HEK293 (cell line): ENCODE measurements at regions not wholly inside any gene's neighbourhood (a gene's known extent, or its start where the extent isn't known, plus 50 kb on each side); places are given as distances from the start of the nearest gene placed in this dataset.
"Not testable (repeated sequence)": the region's sequence is repeated elsewhere in the genome, so short reads cannot be mapped to it uniquely, and the experiment has no call there.

Experiments used
- CTCF ChIA-PET: fragments of 350-600 bp; formaldehyde crosslinking; extraction: SDS; loops from one replicate; lab custom pipeline; 2021; ENCODE audit warnings: antibody characterized with exemption; lab: Yijun Ruan, JAX
- POLR2A ChIA-PET: fragments of 300-600 bp; formaldehyde crosslinking; extraction: SDS; loops from one replicate; lab custom pipeline; 2020; ENCODE audit warnings: antibody characterized with exemption, inconsistent platforms; lab: Yijun Ruan, JAX
- H3K27ac ChIP-seq: fragments of 200-500 bp; sonication (Bioruptor generic); 2 replicates; pipeline ENCODE4 v1.5.1; 2014; ENCODE audit warnings: low read depth, low read length, control low read depth, inconsistent platforms; ENCODE audit errors: extremely low read depth
- H3K36me3 ChIP-seq, 2 experiments: fragments of 200-500 bp in 1 of 2; sonication (Bioruptor generic) in 1 of 2; 1 replicate in 1 of 2; 2 replicates in 1 of 2; pipeline ENCODE4 v1.5.1; 2014 to 2017; ENCODE audit warnings: inconsistent platforms in 2 of 2, low read length in 2 of 2; ENCODE audit not compliant: control insufficient read depth in 2 of 2, insufficient read depth in 1 of 2
- H3K4me1 ChIP-seq: fragments of 200-500 bp; sonication (Bioruptor generic); 2 replicates; pipeline ENCODE4 v1.5.1; 2014; ENCODE audit warnings: mild to moderate bottlenecking, low read length, inconsistent platforms; ENCODE audit not compliant: control insufficient read depth, insufficient read depth
- H3K4me3 ChIP-seq: 2 replicates; pipeline ENCODE4 v1.5.1; 2011; ENCODE audit warnings: low read depth, mild to moderate bottlenecking, control low read depth, low read length, moderate library complexity
- H3K9me3 ChIP-seq: fragments of 200-500 bp; sonication (Bioruptor generic); 2 replicates; pipeline ENCODE4 v1.5.1; 2014; ENCODE audit warnings: low read depth, low read length, inconsistent platforms; ENCODE audit not compliant: control insufficient read depth, insufficient read depth
- ELK4 ChIP-seq: IDR thresholded peaks from 2 replicates; pipeline ENCODE4 v1.6.1; 2011; ENCODE audit warnings: mild to moderate bottlenecking, low read depth, low read length, borderline replicate concordance
- KLF8 ChIP-seq: fragments of 450-650 bp; formaldehyde crosslinking; IDR thresholded peaks from 2 replicates; pipeline ENCODE4 v1.5.1; 2016; ENCODE audit warnings: missing biosample characterization, missing genetic modification characterization
- PRDM10 ChIP-seq: fragments of 450-650 bp; formaldehyde crosslinking; IDR thresholded peaks from 2 replicates; pipeline ENCODE4 v1.5.1; 2016; ENCODE audit warnings: missing biosample characterization, missing genetic modification characterization
- PRDM4 ChIP-seq: fragments of 450-650 bp; formaldehyde crosslinking; IDR thresholded peaks from 2 replicates; pipeline ENCODE4 v1.5.1; 2017; ENCODE audit warnings: missing biosample characterization, missing genetic modification characterization
- RBAK ChIP-seq: fragments of 450-650 bp; formaldehyde crosslinking; IDR thresholded peaks from 2 replicates; pipeline ENCODE4 v1.5.1; 2016; ENCODE audit warnings: missing biosample characterization, missing genetic modification characterization
- REST ChIP-seq: fragments of 450-650 bp; formaldehyde crosslinking; IDR thresholded peaks from 2 replicates; pipeline ENCODE4 v1.5.1; 2016; ENCODE audit warnings: missing biosample characterization, missing genetic modification characterization
- YY2 ChIP-seq: fragments of 450-650 bp; formaldehyde crosslinking; IDR thresholded peaks from 2 replicates; pipeline ENCODE4 v1.5.1; 2016; ENCODE audit warnings: missing biosample characterization, missing genetic modification characterization
- ZBTB11 ChIP-seq: fragments of 450-650 bp; formaldehyde crosslinking; conservative IDR thresholded peaks from 2 replicates; pipeline ENCODE4 v1.5.1; 2016; ENCODE audit warnings: low read depth, missing biosample characterization, missing genetic modification characterization
- ZNF10 ChIP-seq: fragments of 450-650 bp; formaldehyde crosslinking; IDR thresholded peaks from 2 replicates; pipeline ENCODE4 v1.5.1; 2017; ENCODE audit warnings: missing biosample characterization, missing genetic modification characterization
- ZNF121 ChIP-seq: fragments of 450-650 bp; formaldehyde crosslinking; IDR thresholded peaks from 2 replicates; pipeline ENCODE4 v1.5.1; 2016; ENCODE audit warnings: missing biosample characterization, missing genetic modification characterization
- ZNF174 ChIP-seq: fragments of 450-650 bp; formaldehyde crosslinking; IDR thresholded peaks from 2 replicates; pipeline ENCODE4 v1.5.0; 2017; ENCODE audit warnings: missing biosample characterization, mild to moderate bottlenecking, missing genetic modification characterization
- ZNF18 ChIP-seq: fragments of 450-650 bp; formaldehyde crosslinking; IDR thresholded peaks from 2 replicates; pipeline ENCODE4 v1.5.1; 2016; ENCODE audit warnings: missing biosample characterization, missing genetic modification characterization
- ZNF324 ChIP-seq: fragments of 450-650 bp; formaldehyde crosslinking; IDR thresholded peaks from 2 replicates; pipeline ENCODE4 v1.5.1; 2016; ENCODE audit warnings: missing biosample characterization, missing genetic modification characterization
- ZNF660 ChIP-seq: fragments of 450-650 bp; IDR thresholded peaks from 2 replicates; pipeline ENCODE4 v1.5.1; 2018; ENCODE audit warnings: missing biosample characterization, mild to moderate bottlenecking, missing genetic modification characterization
- ZNF704 ChIP-seq: fragments of 450-650 bp; formaldehyde crosslinking; IDR thresholded peaks from 2 replicates; pipeline ENCODE4 v1.5.1; 2016; ENCODE audit warnings: missing biosample characterization, missing genetic modification characterization
- ZXDB ChIP-seq: fragments of 450-650 bp; formaldehyde crosslinking; IDR thresholded peaks from 2 replicates; pipeline ENCODE4 v1.5.1; 2016; ENCODE audit warnings: missing biosample characterization, missing genetic modification characterization

- TF ChIP-seq ELK4 (no peak), PRDM10 (tag by site-specific recombination) (no peak), KLF8 (no peak), YY2 (tag by site-specific recombination) (no peak)
Measured at GRCh38 chr13:65926750-65927171, 1303.4 kb downstream of the PCDH9 start (continued).

- H3K27ac ChIP-seq, POLR2A ChIA-PET, H3K4me3 ChIP-seq, H3K9me3 ChIP-seq, H3K4me1 ChIP-seq, H3K36me3 ChIP-seq: not testable (repeated sequence)
- CTCF ChIA-PET, result interaction anchor here (0.7 kb wide), 1 partner anchor 225 kb away, joined by 3 read pairs; no protein-coding TSS in a partner anchor
Measured at GRCh38 chr13:65922846-65923245, 1307.3 kb downstream of the PCDH9 start.

GRCh38 chr13:65921933-65922332, 1308.2 kb downstream of the PCDH9 start:
- POLR2A ChIA-PET, result no interaction called here
- Histone ChIP-seq H3K27ac (no peak overlapping the region), H3K4me1 (no peaks in the 10 kb centered on the region), H3K4me3 (no peak overlapping the region), H3K9me3 (no peaks in the 10 kb centered on the region), H3K36me3 (no peaks in the 10 kb centered on the region)
- CTCF ChIA-PET, result no interaction called here
- no peak for TF ChIP-seq ZNF10 (tag by site-specific recombination)
- no peak for TF ChIP-seq ZNF174 (tag by site-specific recombination)
- TF ChIP-seq ZXDB (tag by site-specific recombination), result no peak
- TF ChIP-seq ZNF18 (tag by site-specific recombination), result no peak
- no peak for TF ChIP-seq ZNF121 (tag by site-specific recombination)
- no peak for TF ChIP-seq ZNF324 (tag by site-specific recombination)
- no peak for TF ChIP-seq ZBTB11 (tag by site-specific recombination)
- no peak for TF ChIP-seq ZNF704 (tag by site-specific recombination)
- TF ChIP-seq RBAK (tag by site-specific recombination), result no peak
- TF ChIP-seq ZNF660 (tag by site-specific recombination), result no peak
- TF ChIP-seq REST (tag by site-specific recombination), result no peak
- TF ChIP-seq PRDM4 (tag by site-specific recombination), result no peak
